Esophagus squamous epithelium (tissue), 5 donors: ENCODE measurements at regions not wholly inside any gene's neighbourhood (a gene's known extent, or its start where the extent isn't known, plus 50 kb on each side); places are given as distances from the start of the nearest gene placed in this dataset.

ENCODE experiments used
- DNase-seq: peaks from one replicate; lab custom pipeline; 2025; lab: John Stamatoyannopoulos, UW
- H3K27ac ChIP-seq, 4 donors: fragments of 200-600 bp; sonication (generic); one replicate each; pipeline ENCODE4 v1.5.1; 2016 to 2019; ENCODE audit warnings: mild to moderate bottlenecking in 1 of 4
- H3K27me3 ChIP-seq, 4 donors: fragments of 200-600 bp; sonication (generic); 1 replicate in 3 of 4; 2 replicates in 1 of 4; pipeline versions ENCODE4 v1.5.1 to v1.6.0; 2017 to 2021; ENCODE audit warnings: antibody characterized with exemption in 1 of 4
- H3K36me3 ChIP-seq, 3 donors: fragments of 200-600 bp; sonication (generic); one replicate each; pipeline ENCODE4 v1.5.1; 2016 to 2019
- H3K4me1 ChIP-seq, 3 donors: fragments of 200-600 bp; sonication (generic); one replicate each; pipeline ENCODE4 v1.5.1; 2017 to 2019
- H3K4me3 ChIP-seq, 4 donors: fragments of 200-600 bp; sonication (generic); 1 replicate in 3 of 4; 2 replicates in 1 of 4; pipeline ENCODE4 v1.5.1; 2016 to 2019; ENCODE audit warnings: mild to moderate bottlenecking in 2 of 4, moderate library complexity in 1 of 4
- H3K9me3 ChIP-seq, 3 donors: fragments of 200-600 bp; sonication (generic); one replicate each; pipeline ENCODE4 v1.5.1; 2016 to 2019
- CTCF ChIP-seq, 6 experiments: fragments of 450-650 bp in 4 of 6; fragments of 200-600 bp in 2 of 6; sonication (generic) in 2 of 6; IDR thresholded peaks; one replicate each; pipeline ENCODE4 v1.5.1; 2016 to 2019; ENCODE audit warnings: antibody characterized with exemption in 6 of 6, mild to moderate bottlenecking in 4 of 6, moderate library complexity in 4 of 6
- POLR2A ChIP-seq, 4 donors: fragments of 450-650 bp; IDR thresholded peaks; one replicate each; pipeline ENCODE4 v1.6.1; 2017; ENCODE audit warnings: antibody characterized with exemption in 4 of 4, mild to moderate bottlenecking in 4 of 4, moderate library complexity in 3 of 4
- WGBS, 2 donors: methylation state at CpG; one replicate each; pipeline ENCODE4 v1.1.5; 2018; 5-methylcytosine and 5-hydroxymethylcytosine counted together
- intact Hi-C: fragments of 100-400 bp; cut with DNase I; formaldehyde crosslinking; loops from one replicate; pipeline ENCODE4 v1.15.0; 2022
- donor health status: DM: yes; HTN: yes; CAD: no.

- Histone ChIP-seq H3K4me3 (no peak overlapping the region), H3K27me3 (peaks cover 0 to 52% (median 1%) of the 10 kb centered on the region in 4 donors), H3K36me3 (no peaks in the 10 kb centered on the region), H3K9me3 (no peaks in the 10 kb centered on the region), H3K27ac (no peak overlapping the region), H3K4me1 (peaks cover 4 to 15% (median 5%) of the 10 kb centered on the region in 3 donors)
- WGBS, 2 donors, result 73 to 86% methylated on average over 22 to 23 of the region's 35 CpGs
- DNase-seq, result no peak
- intact Hi-C loops, result no loop called here
- TF ChIP-seq CTCF (IDR thresholded peaks at IDR 0.05), result no peak
- TF ChIP-seq POLR2A (IDR thresholded peaks at IDR 0.05), result no peak
Observed at GRCh38 chr5:2005101-2006041, 122.6 kb upstream of the IRX4 start.

- TF ChIP-seq CTCF (IDR thresholded peaks at IDR 0.05), result no peak
- no peak for TF ChIP-seq POLR2A (IDR thresholded peaks at IDR 0.05)
- Histone ChIP-seq H3K27ac (no peak overlapping the region), H3K27me3 (peaks cover 0 to 52% (median 1%) of the 10 kb centered on the region in 4 donors), H3K36me3 (no peaks in the 10 kb centered on the region), H3K4me1 (peaks cover 4 to 19% (median 5%) of the 10 kb centered on the region in 3 donors), H3K9me3 (no peaks in the 10 kb centered on the region), H3K4me3 (no peak overlapping the region)
- intact Hi-C loops, result no loop called here
- no peak for DNase-seq
- 85 to 89% methylated on average over 4 to 14 of the region's 20 CpGs for WGBS, 2 donors
Observed at GRCh38 chr5:2003690-2004365, 121.1 kb upstream of the IRX4 start.

- H3K27ac ChIP-seq, result no peak overlapping the region
- intact Hi-C loops, result no loop called here
- TF ChIP-seq POLR2A (IDR thresholded peaks at IDR 0.05) (no peak), CTCF (IDR thresholded peaks at IDR 0.05) (no peak)
- WGBS, 2 donors, result 85 to 89% methylated on average over 8 to 10 of the region's 10 CpGs
- peaks cover 3 to 18% (median 4%) of the 10 kb centered on the region in 3 donors for H3K4me1 ChIP-seq
- peaks cover 0 to 50% (median 1%) of the 10 kb centered on the region in 4 donors for H3K27me3 ChIP-seq
- no peaks in the 10 kb centered on the region for H3K9me3 ChIP-seq
- DNase-seq, result no peak
- no peak overlapping the region for H3K4me3 ChIP-seq
- no peaks in the 10 kb centered on the region for H3K36me3 ChIP-seq
Observed at GRCh38 chr5:2003206-2003605, 120.5 kb upstream of the IRX4 start.

- no peak for DNase-seq
- H3K27ac ChIP-seq, result no peak overlapping the region
- no peaks in the 10 kb centered on the region for H3K9me3 ChIP-seq
- intact Hi-C loops, result no loop called here
- H3K4me1 ChIP-seq, result peaks cover 0 to 10% (median 0%) of the 10 kb centered on the region in 3 donors
- peaks cover 0 to 34% (median 1%) of the 10 kb centered on the region in 4 donors for H3K27me3 ChIP-seq
- TF ChIP-seq POLR2A (IDR thresholded peaks at IDR 0.05), result no peak
- TF ChIP-seq CTCF (IDR thresholded peaks at IDR 0.05), result no peak
- no peak overlapping the region for H3K4me3 ChIP-seq
- no peaks in the 10 kb centered on the region for H3K36me3 ChIP-seq
- 73 to 85% methylated on average over 10 to 12 of the region's 12 CpGs for WGBS, 2 donors
Observed at GRCh38 chr5:2001300-2001699, 118.6 kb upstream of the IRX4 start.

DNA sequence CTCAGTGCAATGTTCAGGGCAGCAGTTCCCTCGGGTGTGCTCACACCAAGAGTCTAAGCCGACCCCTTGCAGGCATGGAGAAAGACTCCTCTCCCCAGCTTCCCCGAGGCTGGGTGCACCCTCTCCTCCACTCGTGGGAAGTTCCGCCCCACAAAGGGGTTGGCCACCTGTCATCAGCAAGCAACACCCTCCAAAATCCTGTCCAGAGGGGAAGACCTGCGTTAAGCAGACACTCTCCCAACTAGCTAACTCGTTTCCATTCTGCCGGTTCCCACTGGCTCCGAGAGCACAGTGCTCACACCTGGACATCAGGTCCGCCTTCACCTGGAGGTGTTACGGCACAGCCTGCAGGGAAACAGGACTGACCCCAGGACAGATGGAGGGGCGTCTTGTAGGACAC is 117.9 kb upstream of the IRX4 start:
- peaks cover 0 to 10% (median 0%) of the 10 kb centered on the region in 3 donors for H3K4me1 ChIP-seq
- no peak overlapping the region for H3K27ac ChIP-seq
- TF ChIP-seq CTCF (IDR thresholded peaks at IDR 0.05) (no peak), POLR2A (IDR thresholded peaks at IDR 0.05) (no peak)
- no peak overlapping the region for H3K4me3 ChIP-seq
- no peaks in the 10 kb centered on the region for H3K9me3 ChIP-seq
- no peak for DNase-seq
- 59 to 74% methylated on average over 3 to 4 of the region's 12 CpGs for WGBS, 2 donors
- intact Hi-C loops, result no loop called here
- no peaks in the 10 kb centered on the region for H3K36me3 ChIP-seq
- peaks cover 0 to 33% (median 1%) of the 10 kb centered on the region in 4 donors for H3K27me3 ChIP-seq
